ENCODE measurements at regions not wholly inside any gene's neighbourhood (a gene's known extent, or its start where the extent isn't known, plus 50 kb on each side); places are given as distances from the start of the nearest gene placed in this dataset.

GRCh38 chr6:15969236-15969778 lies 159.6 kb upstream of the MYLIP start:
- ChIA-PET POLR2A (ENCODE audit: unreplicated experiment) (interaction anchor here (0.6 kb wide), 1 partner anchor 188 kb away, joined by 3 read pairs; no protein-coding TSS in a partner anchor), CTCF (no interaction called here)
- intact Hi-C loops (cut with micrococcal nuclease): no loop called here
- H3K4me3 ChIP-seq (ENCODE audit: low read length): no peak overlapping the region
- no peaks in the 10 kb centered on the region for H3F3A ChIP-seq (ENCODE audit: low read length, unreplicated experiment)
- no peak overlapping the region for H3K9ac ChIP-seq (ENCODE audit: low read length)
- no peaks in the 10 kb centered on the region for H3K9me2 ChIP-seq (replicated peaks; ENCODE audit: low read length)
- BruUV-seq (replicated peaks): no TSS peak
- no peaks in the 10 kb centered on the region for H3K9me3 ChIP-seq (ENCODE audit: low read length)
- H3K79me2 ChIP-seq (ENCODE audit: low read length): no peaks in the 10 kb centered on the region
- no peaks in the 10 kb centered on the region for H3K36me3 ChIP-seq (ENCODE audit: low read depth, low read length)
- DNase-seq: no peak
- H3K4me1 ChIP-seq (ENCODE audit: insufficient read depth, low read length): no peaks in the 10 kb centered on the region
- no peak overlapping the region for H3K27ac ChIP-seq (ENCODE audit: low read length)
- H2AFZ ChIP-seq (ENCODE audit: low read length): no peak overlapping the region
- H3K27me3 ChIP-seq (ENCODE audit: low read length): no peaks in the 10 kb centered on the region
- no peak overlapping the region for H3K4me2 ChIP-seq (ENCODE audit: low read length)
- TF ChIP-seq EZH2phosphoT487 (IDR thresholded peaks at IDR 0.05; ENCODE audit: borderline replicate concordance, low read length) (no peak), EZH2 (IDR thresholded peaks at IDR 0.05; ENCODE audit: low read length, unreplicated experiment) (no peak), CTCF (conservative IDR thresholded peaks at IDR 0.05; ENCODE audit: low read depth, low read length) (no peak)
- H4K20me1 ChIP-seq (ENCODE audit: low read length): no peaks in the 10 kb centered on the region
- no peak for ATAC-seq

- BruUV-seq (replicated peaks): no TSS peak
- ATAC-seq: no peak
- CTCF ChIA-PET: no interaction called here
Measured at GRCh38 chr6:15968519-15968918, 160.4 kb upstream of the MYLIP start.

More at GRCh38 chr6:15968519-15968918, 160.4 kb upstream of the MYLIP start:
- Histone ChIP-seq H3K27ac (ENCODE audit: low read length) (no peak overlapping the region), H3K9me2 (replicated peaks; ENCODE audit: low read length) (no peaks in the 10 kb centered on the region), H2AFZ (ENCODE audit: low read length) (no peak overlapping the region), H3K4me3 (ENCODE audit: low read length) (no peak overlapping the region), H3K4me2 (ENCODE audit: low read length) (no peak overlapping the region), H3F3A (ENCODE audit: low read length, unreplicated experiment) (no peaks in the 10 kb centered on the region), H4K20me1 (ENCODE audit: low read length) (no peaks in the 10 kb centered on the region), H3K9ac (ENCODE audit: low read length) (no peak overlapping the region), H3K36me3 (ENCODE audit: low read depth, low read length) (no peaks in the 10 kb centered on the region), H3K27me3 (ENCODE audit: low read length) (no peaks in the 10 kb centered on the region), H3K9me3 (ENCODE audit: low read length) (no peaks in the 10 kb centered on the region), H3K4me1 (ENCODE audit: insufficient read depth, low read length) (no peaks in the 10 kb centered on the region), H3K79me2 (ENCODE audit: low read length) (no peaks in the 10 kb centered on the region)
- DNase-seq: no peak
- intact Hi-C loops (cut with micrococcal nuclease): no loop called here
- TF ChIP-seq CTCF (conservative IDR thresholded peaks at IDR 0.05; ENCODE audit: low read depth, low read length) (no peak), EZH2 (IDR thresholded peaks at IDR 0.05; ENCODE audit: low read length, unreplicated experiment) (no peak), EZH2phosphoT487 (IDR thresholded peaks at IDR 0.05; ENCODE audit: borderline replicate concordance, low read length) (no peak)
- POLR2A ChIA-PET (ENCODE audit: unreplicated experiment): no interaction called here
